ENCODE measurements at regions not wholly inside any gene's neighbourhood (a gene's known extent, or its start where the extent isn't known, plus 50 kb on each side); places are given as distances from the start of the nearest gene placed in this dataset.

GRCh38 chr7:46625032-46625431 is 704.0 kb upstream of the IGFBP3 start:
- no peak overlapping the region for H3K4me3 ChIP-seq (ENCODE audit: low read depth, low read length)
- no peak for DNase-seq (ENCODE audit: low read depth)
- TF ChIP-seq MYC (IDR thresholded peaks at IDR 0.05; ENCODE audit: low read depth, low read length) (no peak), POLR2A (IDR thresholded peaks at IDR 0.05; ENCODE audit: extremely low read depth, insufficient read length) (no peak), MAX (IDR thresholded peaks at IDR 0.05; ENCODE audit: low read depth, low read length) (no peak)
- TF ChIP-seq, protein P1, sequence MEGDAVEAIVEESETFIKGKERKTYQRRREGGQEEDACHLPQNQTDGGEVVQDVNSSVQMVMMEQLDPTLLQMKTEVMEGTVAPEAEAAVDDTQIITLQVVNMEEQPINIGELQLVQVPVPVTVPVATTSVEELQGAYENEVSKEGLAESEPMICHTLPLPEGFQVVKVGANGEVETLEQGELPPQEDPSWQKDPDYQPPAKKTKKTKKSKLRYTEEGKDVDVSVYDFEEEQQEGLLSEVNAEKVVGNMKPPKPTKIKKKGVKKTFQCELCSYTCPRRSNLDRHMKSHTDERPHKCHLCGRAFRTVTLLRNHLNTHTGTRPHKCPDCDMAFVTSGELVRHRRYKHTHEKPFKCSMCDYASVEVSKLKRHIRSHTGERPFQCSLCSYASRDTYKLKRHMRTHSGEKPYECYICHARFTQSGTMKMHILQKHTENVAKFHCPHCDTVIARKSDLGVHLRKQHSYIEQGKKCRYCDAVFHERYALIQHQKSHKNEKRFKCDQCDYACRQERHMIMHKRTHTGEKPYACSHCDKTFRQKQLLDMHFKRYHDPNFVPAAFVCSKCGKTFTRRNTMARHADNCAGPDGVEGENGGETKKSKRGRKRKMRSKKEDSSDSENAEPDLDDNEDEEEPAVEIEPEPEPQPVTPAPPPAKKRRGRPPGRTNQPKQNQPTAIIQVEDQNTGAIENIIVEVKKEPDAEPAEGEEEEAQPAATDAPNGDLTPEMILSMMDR (IDR thresholded peaks at IDR 0.05; ENCODE audit: low read depth, low read length), result no peak

DNA sequence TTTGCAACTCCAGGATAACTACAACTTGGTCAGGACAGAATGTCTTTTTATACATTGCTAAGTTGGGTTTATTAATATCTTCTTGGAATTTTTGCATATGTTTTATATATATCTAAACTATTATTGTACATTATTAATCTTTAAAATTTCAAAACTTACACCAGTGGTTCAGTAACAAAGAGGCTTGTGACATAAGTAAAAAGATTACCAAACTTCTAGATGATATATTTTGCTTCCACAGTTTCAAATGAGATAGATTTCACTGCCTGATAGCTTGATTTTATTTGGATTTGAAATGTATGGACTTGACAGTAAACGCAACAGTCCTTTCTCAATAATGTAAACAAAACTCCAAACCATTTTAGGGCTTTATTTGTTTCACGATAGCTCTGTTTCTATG is 701.2 kb upstream of the IGFBP3 start:
- DNase-seq (ENCODE audit: low read depth), result no peak
- TF ChIP-seq, protein P1 (IDR thresholded peaks at IDR 0.05; ENCODE audit: low read depth, low read length), result no peak
- no peak for TF ChIP-seq POLR2A (IDR thresholded peaks at IDR 0.05; ENCODE audit: extremely low read depth, insufficient read length)
- TF ChIP-seq MYC (IDR thresholded peaks at IDR 0.05; ENCODE audit: low read depth, low read length), result no peak
- no peak for TF ChIP-seq MAX (IDR thresholded peaks at IDR 0.05; ENCODE audit: low read depth, low read length)
- no peak overlapping the region for H3K4me3 ChIP-seq (ENCODE audit: low read depth, low read length)

DNA sequence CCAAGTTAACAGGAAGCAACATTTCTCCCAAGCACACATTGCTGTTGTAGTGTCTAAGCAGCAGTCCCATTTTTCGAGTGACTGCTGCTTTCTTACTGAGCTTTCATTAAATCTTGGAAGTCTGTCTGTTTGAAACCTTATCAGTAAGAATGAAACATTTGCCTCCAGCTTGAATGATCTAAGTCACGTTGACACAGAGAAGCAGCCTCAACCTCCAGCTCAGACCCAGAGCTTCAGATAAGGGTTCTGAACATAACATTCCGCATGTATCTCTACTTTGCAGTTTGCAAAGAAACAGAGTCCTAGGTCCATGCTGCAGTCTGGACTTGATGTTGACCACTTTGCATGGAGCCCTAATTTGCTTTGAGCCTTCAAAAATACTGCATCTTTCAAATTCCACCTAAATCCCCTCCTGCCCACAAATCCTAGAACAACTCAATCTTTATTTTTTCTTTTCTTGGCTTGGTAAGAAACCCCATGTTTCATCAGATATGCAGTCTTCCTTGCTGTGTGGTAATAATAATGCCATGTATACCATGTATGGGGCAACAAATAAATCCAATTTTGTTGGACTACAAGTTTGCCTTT is 698.7 kb upstream of the IGFBP3 start:
- no peak for DNase-seq (ENCODE audit: low read depth)
- H3K4me3 ChIP-seq (ENCODE audit: low read depth, low read length), result no peak overlapping the region
- TF ChIP-seq, protein P1 (IDR thresholded peaks at IDR 0.05; ENCODE audit: low read depth, low read length), result no peak
- TF ChIP-seq POLR2A (IDR thresholded peaks at IDR 0.05; ENCODE audit: extremely low read depth, insufficient read length) (no peak), MAX (IDR thresholded peaks at IDR 0.05; ENCODE audit: low read depth, low read length) (no peak), MYC (IDR thresholded peaks at IDR 0.05; ENCODE audit: low read depth, low read length) (no peak)

DNA sequence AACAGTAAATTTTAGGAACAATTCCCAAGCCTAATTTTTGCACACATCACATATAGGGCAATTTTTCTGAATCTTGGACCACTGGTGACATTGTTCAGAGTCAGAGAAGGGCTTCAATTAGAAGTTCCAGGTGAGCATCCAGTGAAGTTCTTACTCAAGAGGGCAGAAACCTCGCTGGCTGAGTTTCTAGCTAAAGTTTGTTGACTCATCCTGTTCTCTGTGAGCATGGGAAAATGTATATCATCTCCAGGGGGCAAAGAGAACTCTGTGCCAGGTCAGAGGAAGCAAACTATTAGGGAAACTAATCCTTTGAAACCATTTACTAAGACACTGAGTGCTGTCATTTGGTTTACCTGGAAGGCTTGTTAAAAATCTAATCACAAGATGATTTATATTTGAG is 695.6 kb upstream of the IGFBP3 start:
- H3K4me3 ChIP-seq (ENCODE audit: low read depth, low read length), result no peak overlapping the region
- no peak for DNase-seq (ENCODE audit: low read depth)
- no peak for TF ChIP-seq MAX (IDR thresholded peaks at IDR 0.05; ENCODE audit: low read depth, low read length)
- no peak for TF ChIP-seq POLR2A (IDR thresholded peaks at IDR 0.05; ENCODE audit: extremely low read depth, insufficient read length)
- TF ChIP-seq, protein P1 (IDR thresholded peaks at IDR 0.05; ENCODE audit: low read depth, low read length), result no peak
- no peak for TF ChIP-seq MYC (IDR thresholded peaks at IDR 0.05; ENCODE audit: low read depth, low read length)

DNA sequence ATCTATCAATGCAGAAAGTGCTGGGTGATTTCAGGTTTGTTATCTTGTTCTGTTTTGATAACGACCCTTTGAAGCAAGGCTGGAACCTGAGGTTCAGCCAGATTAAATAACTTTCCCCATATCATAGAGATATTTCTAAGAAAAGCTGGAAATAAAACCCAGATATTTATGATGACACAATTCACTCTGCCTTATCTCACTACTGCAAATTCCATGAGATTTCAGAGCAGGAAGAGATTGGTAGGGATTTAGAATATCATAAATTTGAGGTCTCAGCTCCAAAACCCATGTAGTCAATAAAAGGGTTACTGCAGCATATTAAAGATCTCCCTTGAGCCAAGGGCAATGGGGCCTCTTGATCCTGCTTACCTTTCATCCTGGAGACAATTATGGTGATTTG is 692.5 kb upstream of the IGFBP3 start:
- no peak for DNase-seq (ENCODE audit: low read depth)
- TF ChIP-seq MAX (IDR thresholded peaks at IDR 0.05; ENCODE audit: low read depth, low read length) (no peak), MYC (IDR thresholded peaks at IDR 0.05; ENCODE audit: low read depth, low read length) (no peak)
- TF ChIP-seq, protein P1 (IDR thresholded peaks at IDR 0.05; ENCODE audit: low read depth, low read length), result no peak
- no peak overlapping the region for H3K4me3 ChIP-seq (ENCODE audit: low read depth, low read length)
